Duodenal mucosa (tissue), 2 donors: ENCODE measurements at regions not wholly inside any gene's neighbourhood (a gene's known extent, or its start where the extent isn't known, plus 50 kb on each side); places are given as distances from the start of the nearest gene placed in this dataset.

Source experiments
- H3K27ac ChIP-seq: one replicate; pipeline ENCODE4 v1.7.0; 2013; ENCODE audit warnings: low read depth, low read length
- H3K27me3 ChIP-seq, 2 donors: one replicate each; pipeline ENCODE4 v1.7.0; 2013; ENCODE audit warnings: low read length in 2 of 2, control low read depth in 1 of 2; ENCODE audit not compliant: insufficient read depth in 2 of 2, control insufficient read depth in 1 of 2
- H3K36me3 ChIP-seq, 2 donors: one replicate each; pipeline ENCODE4 v1.7.0; 2013; ENCODE audit warnings: low read length in 2 of 2, control low read depth in 1 of 2; ENCODE audit not compliant: insufficient read depth in 2 of 2, control insufficient read depth in 1 of 2
- H3K4me1 ChIP-seq, 2 donors: one replicate each; pipeline ENCODE4 v1.7.0; 2013; ENCODE audit warnings: low read length in 2 of 2, control low read depth in 1 of 2; ENCODE audit not compliant: insufficient read depth in 2 of 2, control insufficient read depth in 1 of 2
- H3K4me3 ChIP-seq, 2 donors: one replicate each; pipeline ENCODE4 v1.7.0; 2013; ENCODE audit warnings: low read length in 2 of 2, low read depth in 1 of 2
- H3K9ac ChIP-seq, 2 donors: one replicate each; pipeline ENCODE4 v1.7.0; 2013; ENCODE audit warnings: low read length in 2 of 2, low read depth in 1 of 2
- H3K9me3 ChIP-seq, 2 donors: one replicate each; pipeline ENCODE4 v1.7.0; 2013; ENCODE audit warnings: low read length in 2 of 2, control low read depth in 1 of 2; ENCODE audit not compliant: control insufficient read depth in 1 of 2

- Histone ChIP-seq H3K27me3 (no peaks in the 10 kb centered on the region), H3K36me3 (no peaks in the 10 kb centered on the region), H3K4me3 (no peak overlapping the region), H3K4me1 (no peaks in the 10 kb centered on the region), H3K9ac (no peak overlapping the region), H3K9me3 (no peaks in the 10 kb centered on the region), H3K27ac (no peak overlapping the region)
These were observed 334.2 kb upstream of the CAMK1G start for GRCh38 chr1:209249280-209249670.

GRCh38 chr1:209249785-209250440 is 333.6 kb upstream of the CAMK1G start:
- Histone ChIP-seq H3K36me3 (no peaks in the 10 kb centered on the region), H3K4me1 (no peaks in the 10 kb centered on the region), H3K27me3 (no peaks in the 10 kb centered on the region), H3K9ac (no peak overlapping the region), H3K9me3 (no peaks in the 10 kb centered on the region), H3K4me3 (no peak overlapping the region), H3K27ac (no peak overlapping the region)

GRCh38 chr1:209250861-209251636 is 332.5 kb upstream of the CAMK1G start:
- no peak overlapping the region for H3K9ac ChIP-seq

GRCh38 chr1:209256766-209257350 is 326.7 kb upstream of the CAMK1G start:
- Histone ChIP-seq H3K4me3 (no peak overlapping the region), H3K36me3 (no peaks in the 10 kb centered on the region), H3K9me3 (peaks cover 3 to 5% of the 10 kb centered on the region in 2 donors), H3K27ac (no peak overlapping the region), H3K4me1 (no peaks in the 10 kb centered on the region), H3K9ac (no peak overlapping the region), H3K27me3 (no peaks in the 10 kb centered on the region)

More at GRCh38 chr1:209250861-209251636, 332.5 kb upstream of the CAMK1G start:
- Histone ChIP-seq H3K9me3 (no peaks in the 10 kb centered on the region), H3K27me3 (no peaks in the 10 kb centered on the region), H3K4me3 (no peak overlapping the region), H3K27ac (no peak overlapping the region), H3K4me1 (no peaks in the 10 kb centered on the region), H3K36me3 (no peaks in the 10 kb centered on the region)

- no peak overlapping the region for H3K27ac ChIP-seq
- H3K36me3 ChIP-seq, result no peaks in the 10 kb centered on the region
- H3K4me1 ChIP-seq, result no peaks in the 10 kb centered on the region
- H3K9me3 ChIP-seq, result peaks cover 3 to 5% of the 10 kb centered on the region in 2 donors
- H3K9ac ChIP-seq, result no peak overlapping the region
- H3K27me3 ChIP-seq, result no peaks in the 10 kb centered on the region
- H3K4me3 ChIP-seq, result no peak overlapping the region
These were observed 326.1 kb upstream of the CAMK1G start for GRCh38 chr1:209257454-209257853.

GRCh38 chr1:209260136-209260535 is 323.4 kb upstream of the CAMK1G start:
- Histone ChIP-seq H3K4me3 (no peak overlapping the region), H3K4me1 (no peaks in the 10 kb centered on the region), H3K9me3 (peaks cover 3 to 5% of the 10 kb centered on the region in 2 donors), H3K27me3 (no peaks in the 10 kb centered on the region), H3K27ac (no peak overlapping the region), H3K36me3 (no peaks in the 10 kb centered on the region), H3K9ac (no peak overlapping the region)

GRCh38 chr1:209262631-209263030 is 320.9 kb upstream of the CAMK1G start:
- Histone ChIP-seq H3K9me3 (peaks cover 3 to 4% of the 10 kb centered on the region in 2 donors), H3K4me3 (no peak overlapping the region), H3K27me3 (no peaks in the 10 kb centered on the region), H3K27ac (no peak overlapping the region), H3K36me3 (no peaks in the 10 kb centered on the region), H3K4me1 (no peaks in the 10 kb centered on the region), H3K9ac (no peak overlapping the region)

GRCh38 chr1:209265301-209265700 is 318.2 kb upstream of the CAMK1G start:
- Histone ChIP-seq H3K9me3 (no peaks in the 10 kb centered on the region), H3K27ac (no peak overlapping the region), H3K36me3 (no peaks in the 10 kb centered on the region), H3K4me1 (no peaks in the 10 kb centered on the region), H3K4me3 (no peak overlapping the region), H3K27me3 (no peaks in the 10 kb centered on the region), H3K9ac (no peak overlapping the region)

- Histone ChIP-seq H3K4me1 (no peaks in the 10 kb centered on the region), H3K27me3 (no peaks in the 10 kb centered on the region), H3K4me3 (no peak overlapping the region), H3K27ac (no peak overlapping the region), H3K9me3 (no peaks in the 10 kb centered on the region), H3K9ac (no peak overlapping the region), H3K36me3 (no peaks in the 10 kb centered on the region)
These were observed 316.8 kb upstream of the CAMK1G start for GRCh38 chr1:209266590-209267205.

- Histone ChIP-seq H3K9ac (no peak overlapping the region), H3K27ac (no peak overlapping the region), H3K9me3 (no peaks in the 10 kb centered on the region), H3K4me3 (no peak overlapping the region), H3K27me3 (no peaks in the 10 kb centered on the region), H3K36me3 (no peaks in the 10 kb centered on the region), H3K4me1 (no peaks in the 10 kb centered on the region)
These were observed 315.5 kb upstream of the CAMK1G start for GRCh38 chr1:209267968-209268367.
